ENCODE measurements at regions not wholly inside any gene's neighbourhood (a gene's known extent, or its start where the extent isn't known, plus 50 kb on each side); places are given as distances from the start of the nearest gene placed in this dataset.

DNA sequence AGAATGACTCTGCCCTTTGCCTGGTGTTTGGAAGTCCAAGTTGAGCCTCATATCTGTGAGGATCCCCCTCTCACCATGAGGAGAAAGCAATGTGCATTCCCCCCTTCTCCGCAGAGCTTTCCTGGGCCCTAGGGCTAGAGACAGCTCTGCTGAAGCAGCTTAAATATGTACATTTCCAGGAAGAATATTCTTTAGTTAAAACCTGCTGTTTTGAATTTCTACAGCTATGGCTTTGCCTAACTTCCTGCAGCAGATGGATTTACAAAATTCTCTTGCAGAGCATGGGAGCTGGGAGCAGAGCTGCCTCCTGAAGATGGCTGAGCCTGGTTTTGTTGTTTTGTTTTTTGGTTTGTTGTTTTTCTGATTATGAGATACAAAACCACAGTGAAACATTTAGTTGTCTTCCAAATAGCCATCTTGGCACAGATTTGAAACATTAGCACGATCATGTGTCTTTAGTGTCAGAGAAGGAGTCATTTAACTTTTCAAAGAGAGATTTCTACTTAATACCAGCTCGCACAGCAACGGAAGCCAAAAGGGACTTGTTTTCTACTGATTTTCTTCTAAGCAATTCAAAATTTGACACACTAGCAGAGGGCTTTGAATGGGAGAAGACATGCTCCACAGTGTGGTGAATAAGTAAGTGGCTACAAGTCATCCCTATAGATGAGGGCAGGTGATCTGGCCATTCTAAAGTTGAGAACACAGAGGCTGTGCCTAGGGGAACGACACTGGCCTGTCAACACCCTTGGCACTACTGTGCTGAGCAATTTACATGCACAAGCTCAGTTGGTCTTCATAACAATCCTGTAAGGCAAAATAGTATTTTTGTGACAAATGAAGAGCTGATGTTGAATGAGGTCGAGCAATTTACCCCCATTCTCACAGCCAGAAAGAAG, 222.6 kb downstream of the MREG start:
- TF ChIP-seq, protein P1, sequence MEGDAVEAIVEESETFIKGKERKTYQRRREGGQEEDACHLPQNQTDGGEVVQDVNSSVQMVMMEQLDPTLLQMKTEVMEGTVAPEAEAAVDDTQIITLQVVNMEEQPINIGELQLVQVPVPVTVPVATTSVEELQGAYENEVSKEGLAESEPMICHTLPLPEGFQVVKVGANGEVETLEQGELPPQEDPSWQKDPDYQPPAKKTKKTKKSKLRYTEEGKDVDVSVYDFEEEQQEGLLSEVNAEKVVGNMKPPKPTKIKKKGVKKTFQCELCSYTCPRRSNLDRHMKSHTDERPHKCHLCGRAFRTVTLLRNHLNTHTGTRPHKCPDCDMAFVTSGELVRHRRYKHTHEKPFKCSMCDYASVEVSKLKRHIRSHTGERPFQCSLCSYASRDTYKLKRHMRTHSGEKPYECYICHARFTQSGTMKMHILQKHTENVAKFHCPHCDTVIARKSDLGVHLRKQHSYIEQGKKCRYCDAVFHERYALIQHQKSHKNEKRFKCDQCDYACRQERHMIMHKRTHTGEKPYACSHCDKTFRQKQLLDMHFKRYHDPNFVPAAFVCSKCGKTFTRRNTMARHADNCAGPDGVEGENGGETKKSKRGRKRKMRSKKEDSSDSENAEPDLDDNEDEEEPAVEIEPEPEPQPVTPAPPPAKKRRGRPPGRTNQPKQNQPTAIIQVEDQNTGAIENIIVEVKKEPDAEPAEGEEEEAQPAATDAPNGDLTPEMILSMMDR (IDR thresholded peaks at IDR 0.05): no peak
- TF ChIP-seq POLR2A (IDR thresholded peaks at IDR 0.05): no peak
